Keratinocyte (primary cell): ENCODE measurements at regions not wholly inside any gene's neighbourhood (a gene's known extent, or its start where the extent isn't known, plus 50 kb on each side); places are given as distances from the start of the nearest gene placed in this dataset.

Experiments used
- DNase-seq: peaks from one replicate; pipeline ENCODE4 v3.0.0-alpha.2; 2011; ENCODE audit warnings: low read depth, missing footprints, low spot score
- FAIRE-seq: peaks from 2 replicates; lab custom pipeline; 2011; peaks lifted over from hg19 to GRCh38; lab: Jason Lieb, UNC
- H2AFZ ChIP-seq: 2 replicates; pipeline ENCODE4 v1.6.0; 2012; ENCODE audit warnings: low read length, control low read depth, inconsistent platforms; ENCODE audit not compliant: control insufficient read depth
- H3K27ac ChIP-seq: 2 replicates; pipeline ENCODE4 v1.5.1; 2011; ENCODE audit warnings: low read length; ENCODE audit not compliant: control insufficient read depth, insufficient read depth
- H3K27me3 ChIP-seq: 3 replicates; pipeline ENCODE4 v1.6.0; 2011; ENCODE audit warnings: low read length; ENCODE audit not compliant: control insufficient read depth, insufficient read depth; ENCODE audit errors: extremely low read depth
- H3K36me3 ChIP-seq, 2 experiments: 2 replicates in 1 of 2; 3 replicates in 1 of 2; pipeline ENCODE4 v1.5.1; 2011; ENCODE audit warnings: low read length in 2 of 2, mild to moderate bottlenecking in 1 of 2; ENCODE audit not compliant: control insufficient read depth in 2 of 2, insufficient read depth in 2 of 2; ENCODE audit errors: extremely low read depth in 1 of 2
- H3K4me1 ChIP-seq: 3 replicates; pipeline ENCODE4 v1.5.1; 2011; ENCODE audit warnings: low read length; ENCODE audit not compliant: control insufficient read depth, insufficient read depth; ENCODE audit errors: extremely low read depth
- H3K4me2 ChIP-seq: 3 replicates; pipeline ENCODE4 v1.6.0; 2011; ENCODE audit warnings: low read depth, low read length; ENCODE audit not compliant: control insufficient read depth, insufficient read depth; ENCODE audit errors: extremely low read depth
- H3K4me3 ChIP-seq, 3 experiments: fragments of 200-600 bp in 1 of 3; sonication (generic) in 1 of 3; 2 replicates in 2 of 3; 3 replicates in 1 of 3; pipeline ENCODE4 v1.5.1; 2011 to 2016; ENCODE audit warnings: low read length in 3 of 3, mild to moderate bottlenecking in 3 of 3, control low read depth in 2 of 3, inconsistent platforms in 1 of 3, low read depth in 1 of 3, mixed read lengths in 1 of 3, mixed run types in 1 of 3, moderate library complexity in 1 of 3; ENCODE audit not compliant: control insufficient read depth in 2 of 3, insufficient read depth in 2 of 3; ENCODE audit errors: extremely low read depth in 1 of 3
- H3K79me2 ChIP-seq: 2 replicates; pipeline ENCODE4 v1.6.0; 2012; ENCODE audit warnings: low read length; ENCODE audit not compliant: control insufficient read depth, insufficient read depth
- H3K9ac ChIP-seq: 3 replicates; pipeline ENCODE4 v1.6.0; 2011; ENCODE audit warnings: low read length; ENCODE audit not compliant: control insufficient read depth, insufficient read depth; ENCODE audit errors: extremely low read depth
- H3K9me1 ChIP-seq: 3 replicates; pipeline ENCODE4 v1.6.0; 2011; ENCODE audit warnings: low read length; ENCODE audit not compliant: control insufficient read depth, insufficient read depth; ENCODE audit errors: extremely low read depth
- H3K9me3 ChIP-seq: 2 replicates; pipeline ENCODE4 v1.5.1; 2012; ENCODE audit warnings: low read depth, low read length; ENCODE audit not compliant: control insufficient read depth
- H4K20me1 ChIP-seq: 3 replicates; pipeline ENCODE4 v1.6.0; 2011; ENCODE audit warnings: low read length; ENCODE audit not compliant: control insufficient read depth, insufficient read depth; ENCODE audit errors: extremely low read depth
- EZH2 ChIP-seq: IDR thresholded peaks from one replicate; pipeline ENCODE4 v1.6.1; 2012; ENCODE audit warnings: inconsistent platforms, mild to moderate bottlenecking, low read length, moderate library complexity
- dilution Hi-C: fragments of 300-500 bp; cut with MboI; formaldehyde crosslinking; loops from one replicate; pipeline ENCODE4 v1.7.0; 2020; ENCODE audit warnings: low sequenced_read_pairs; ENCODE audit not compliant: extremely low pct_ligation_motif_present
- TF ChIP-seq, protein P1 (sequence below), 3 experiments: IDR thresholded peaks in 1 of 3; conservative IDR thresholded peaks in 1 of 3; optimal IDR thresholded peaks in 1 of 3; 2 replicates in 2 of 3; 3 replicates in 1 of 3; pipeline versions ENCODE3 to v1.5.1; 2011; ENCODE audit warnings: low read length in 3 of 3, mild to moderate bottlenecking in 3 of 3, moderate library complexity in 2 of 3, control low read depth in 1 of 3, inconsistent platforms in 1 of 3; ENCODE audit not compliant: insufficient read depth in 2 of 3; ENCODE audit errors: extremely low read depth in 1 of 3

DNA sequence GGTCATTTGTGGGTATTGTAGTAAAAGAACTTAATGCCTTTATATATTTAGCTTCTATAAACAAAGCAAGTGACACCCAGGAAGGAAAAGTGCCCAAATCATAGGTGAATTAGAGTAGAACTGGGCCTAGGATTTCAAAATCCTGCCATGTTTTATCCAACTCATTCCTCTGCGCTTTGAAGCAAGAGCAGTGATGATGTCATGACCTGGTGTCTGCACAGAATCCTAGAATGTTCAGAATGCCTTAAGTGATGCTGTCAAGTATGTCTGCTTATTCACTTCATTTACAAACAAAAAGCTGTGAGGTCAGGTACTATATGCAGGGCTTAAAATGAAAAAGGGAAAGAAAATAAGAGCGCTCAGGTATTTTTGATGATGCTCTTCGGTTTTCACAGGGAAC is 737.2 kb upstream of the ANKRD30A start:
- no peaks in the 10 kb centered on the region for H4K20me1 ChIP-seq
- no peaks in the 10 kb centered on the region for H3K4me1 ChIP-seq
- H3K4me2 ChIP-seq, result no peak overlapping the region
- no peak for FAIRE-seq
- dilution Hi-C loops, result no loop called here
- H3K9ac ChIP-seq, result no peak overlapping the region
- H2AFZ ChIP-seq, result no peak overlapping the region
- DNase-seq, result no peak
- no peak overlapping the region for H3K27ac ChIP-seq
- no peaks in the 10 kb centered on the region for H3K36me3 ChIP-seq
- no peaks in the 10 kb centered on the region for H3K9me3 ChIP-seq
- H3K79me2 ChIP-seq, result no peaks in the 10 kb centered on the region
- H3K9me1 ChIP-seq, result no peaks in the 10 kb centered on the region
- H3K4me3 ChIP-seq, result no peak overlapping the region
- no peaks in the 10 kb centered on the region for H3K27me3 ChIP-seq
- no peak for TF ChIP-seq EZH2
- TF ChIP-seq, protein P1, sequence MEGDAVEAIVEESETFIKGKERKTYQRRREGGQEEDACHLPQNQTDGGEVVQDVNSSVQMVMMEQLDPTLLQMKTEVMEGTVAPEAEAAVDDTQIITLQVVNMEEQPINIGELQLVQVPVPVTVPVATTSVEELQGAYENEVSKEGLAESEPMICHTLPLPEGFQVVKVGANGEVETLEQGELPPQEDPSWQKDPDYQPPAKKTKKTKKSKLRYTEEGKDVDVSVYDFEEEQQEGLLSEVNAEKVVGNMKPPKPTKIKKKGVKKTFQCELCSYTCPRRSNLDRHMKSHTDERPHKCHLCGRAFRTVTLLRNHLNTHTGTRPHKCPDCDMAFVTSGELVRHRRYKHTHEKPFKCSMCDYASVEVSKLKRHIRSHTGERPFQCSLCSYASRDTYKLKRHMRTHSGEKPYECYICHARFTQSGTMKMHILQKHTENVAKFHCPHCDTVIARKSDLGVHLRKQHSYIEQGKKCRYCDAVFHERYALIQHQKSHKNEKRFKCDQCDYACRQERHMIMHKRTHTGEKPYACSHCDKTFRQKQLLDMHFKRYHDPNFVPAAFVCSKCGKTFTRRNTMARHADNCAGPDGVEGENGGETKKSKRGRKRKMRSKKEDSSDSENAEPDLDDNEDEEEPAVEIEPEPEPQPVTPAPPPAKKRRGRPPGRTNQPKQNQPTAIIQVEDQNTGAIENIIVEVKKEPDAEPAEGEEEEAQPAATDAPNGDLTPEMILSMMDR (optimal IDR thresholded peaks at IDR 0.05 in 1 of 3, IDR thresholded peaks at IDR 0.05 in 1 of 3, conservative IDR thresholded peaks at IDR 0.05 in 1 of 3; ENCODE audit: extremely low read depth in 1 of 3, insufficient read depth in 2 of 3, low read length in 3 of 3), result no peak

DNA sequence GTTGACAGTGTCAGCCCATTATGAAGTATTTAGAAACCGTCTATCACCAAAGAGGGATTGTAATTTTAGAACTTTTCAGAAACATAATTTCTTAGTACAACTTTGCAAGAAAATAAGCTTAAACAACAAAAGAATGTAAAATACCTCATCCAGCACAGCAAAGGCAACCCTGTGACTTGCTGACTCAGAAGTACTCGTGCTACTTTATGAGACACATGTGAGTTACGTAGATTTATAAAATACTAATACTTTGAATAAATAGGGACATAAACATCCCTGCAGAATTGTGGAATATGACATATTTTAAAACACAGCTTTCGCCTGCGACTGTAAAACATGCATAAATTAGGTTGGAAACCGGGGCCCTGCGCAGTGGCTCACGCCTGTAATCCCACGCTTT is 739.7 kb upstream of the ANKRD30A start:
- Histone ChIP-seq H3K9ac (no peak overlapping the region), H3K79me2 (no peaks in the 10 kb centered on the region), H4K20me1 (no peaks in the 10 kb centered on the region), H3K9me3 (no peaks in the 10 kb centered on the region), H3K27ac (no peak overlapping the region), H3K27me3 (no peaks in the 10 kb centered on the region), H3K4me3 (no peak overlapping the region), H3K4me2 (no peak overlapping the region), H3K9me1 (no peaks in the 10 kb centered on the region), H2AFZ (no peak overlapping the region), H3K36me3 (no peaks in the 10 kb centered on the region), H3K4me1 (no peaks in the 10 kb centered on the region)
- TF ChIP-seq, protein P1 (optimal IDR thresholded peaks at IDR 0.05 in 1 of 3, IDR thresholded peaks at IDR 0.05 in 1 of 3, conservative IDR thresholded peaks at IDR 0.05 in 1 of 3; ENCODE audit: extremely low read depth in 1 of 3, insufficient read depth in 2 of 3, low read length in 3 of 3), result no peak
- no peak for TF ChIP-seq EZH2
- DNase-seq (no peak), FAIRE-seq (peak; percentile 29)
- dilution Hi-C loops, result no loop called here
